K562 (cell line): ENCODE measurements at regions not wholly inside any gene's neighbourhood (a gene's known extent, or its start where the extent isn't known, plus 50 kb on each side); places are given as distances from the start of the nearest gene placed in this dataset.
"Not testable (repeated sequence)": the region's sequence is repeated elsewhere in the genome, so short reads cannot be mapped to it uniquely, and the experiment has no call there.

Experiments
- ATAC-seq: fragments of 200-7000 bp; cut with Tn5 transposase; 3 replicates; pipeline ENCODE4 v1.9.1; 2020; ENCODE audit warnings: moderate library complexity
- BruUV-seq: library from RNA; stranded (reverse); fragments of 400-500 nt; replicated peaks from 2 replicates; lab custom pipeline; 2021; lab: Mats Ljungman, UMichigan
- CTCF ChIA-PET: fragments of 300-600 bp; formaldehyde crosslinking; extraction: SDS; loops from one replicate; lab custom pipeline; 2021; ENCODE audit warnings: low intra/inter-chr PET ratio; lab: Yijun Ruan, JAX
- POLR2A ChIA-PET: fragments of 300-600, 350-650 bp; sonication (Branson Sonifier 250); formaldehyde crosslinking; extraction: SDS; loops from one replicate; lab custom pipeline; 2021; ENCODE audit warnings: antibody characterized with exemption, inconsistent platforms; lab: Yijun Ruan, JAX
- DNase-seq, 4 experiments: peaks; one replicate each; pipeline versions ENCODE4 v3.0.0 to v3.0.0-alpha.2; 2011 to 2018; ENCODE audit warnings: low spot score in 3 of 4, mixed read lengths in 3 of 4; ENCODE audit errors: extremely low read depth in 1 of 4
- FAIRE-seq: peaks from 2 replicates; lab custom pipeline; 2011; peaks lifted over from hg19 to GRCh38; lab: Jason Lieb, UNC
- H2AFZ ChIP-seq: 2 replicates; pipeline ENCODE4 v1.6.0; 2011; ENCODE audit warnings: low read depth, low read length, control low read depth, inconsistent platforms
- H3K27ac ChIP-seq: fragments of 200-600 bp; 3 replicates; pipeline ENCODE4 v1.8.0; 2011; ENCODE audit warnings: low read depth, mild to moderate bottlenecking, control low read depth, inconsistent platforms, low read length, moderate library complexity, mixed read lengths; ENCODE audit errors: extremely low read depth
- H3K27me3 ChIP-seq, 2 experiments: fragments of 300-600 bp in 1 of 2; 2 replicates in 1 of 2; 3 replicates in 1 of 2; pipeline versions ENCODE4 v1.6.0 to v1.8.0; 2011; ENCODE audit warnings: inconsistent platforms in 2 of 2, low read length in 2 of 2, mild to moderate bottlenecking in 1 of 2, mixed read lengths in 1 of 2, moderate library complexity in 1 of 2; ENCODE audit not compliant: control insufficient read depth in 2 of 2, insufficient read depth in 2 of 2
- H3K36me3 ChIP-seq: fragments of 300-600 bp; 3 replicates; pipeline ENCODE4 v1.8.0; 2011; ENCODE audit warnings: mild to moderate bottlenecking, low read length, inconsistent platforms; ENCODE audit not compliant: control insufficient read depth, insufficient read depth
- H3K4me1 ChIP-seq, 2 experiments: fragments of 200-600 bp in 1 of 2; replicated peaks in 1 of 2; 2 replicates in 1 of 2; 3 replicates in 1 of 2; pipeline versions ENCODE4 v1.5.1 to v1.8.0; 2011; ENCODE audit warnings: inconsistent platforms in 2 of 2, low read length in 2 of 2, mild to moderate bottlenecking in 1 of 2, mixed read lengths in 1 of 2, moderate library complexity in 1 of 2; ENCODE audit not compliant: control insufficient read depth in 2 of 2, insufficient read depth in 2 of 2
- H3K4me2 ChIP-seq: 2 replicates; pipeline ENCODE4 v1.6.1; 2011; ENCODE audit warnings: low read length, control low read depth, inconsistent platforms, mixed read lengths; ENCODE audit not compliant: insufficient read depth
- H3K4me3 ChIP-seq: fragments of 200-600 bp; sonication (generic), shearing (Covaris generic); 2 replicates; pipeline ENCODE4 v1.5.1; 2016; ENCODE audit warnings: control low read depth, inconsistent platforms
- H3K79me2 ChIP-seq: fragments of 200-600 bp; 3 replicates; pipeline ENCODE4 v1.8.0; 2011; ENCODE audit warnings: low read length, inconsistent platforms; ENCODE audit not compliant: control insufficient read depth, insufficient read depth
- H3K9ac ChIP-seq, 2 experiments: 2 replicates each; pipeline versions ENCODE4 v1.6.0 to v1.6.1; 2011; ENCODE audit warnings: low read depth in 2 of 2, low read length in 2 of 2, control low read depth in 1 of 2, inconsistent platforms in 1 of 2, mild to moderate bottlenecking in 1 of 2, mixed read lengths in 1 of 2; ENCODE audit not compliant: insufficient read depth in 1 of 2
- H3K9me1 ChIP-seq: one replicate; pipeline ENCODE4 v1.6.0; 2011; ENCODE audit warnings: inconsistent platforms, mild to moderate bottlenecking, low read length, moderate library complexity; ENCODE audit not compliant: control insufficient read depth, insufficient read depth
- H3K9me3 ChIP-seq: replicated peaks from 2 replicates; pipeline ENCODE4 v1.5.1; 2011; ENCODE audit warnings: low read depth, low read length, inconsistent platforms; ENCODE audit not compliant: control insufficient read depth, insufficient read depth
- H4K20me1 ChIP-seq: replicated peaks from 2 replicates; pipeline ENCODE4 v1.6.1; 2011; ENCODE audit warnings: low read length, inconsistent platforms, mixed read lengths; ENCODE audit not compliant: control insufficient read depth, insufficient read depth
- DPF2 ChIP-seq: fragments of 450-650 bp; IDR thresholded peaks from 2 replicates; pipeline ENCODE4 v1.6.1; 2016
- KLF13 ChIP-seq: fragments of 450-650 bp; IDR thresholded peaks from 2 replicates; pipeline ENCODE4 v1.6.1; 2016; ENCODE audit warnings: missing genetic modification characterization, low read depth, mild to moderate bottlenecking, missing compliant biosample characterization, moderate library complexity, borderline replicate concordance
- NFYB ChIP-seq: IDR thresholded peaks from 2 replicates; pipeline ENCODE4 v1.6.1; 2011; ENCODE audit warnings: mild to moderate bottlenecking, moderate library complexity; ENCODE audit not compliant: insufficient read length; ENCODE audit errors: extremely low read depth
- PHF8 ChIP-seq: fragments of 200-600 bp; sonication (generic); IDR thresholded peaks from 2 replicates; pipeline ENCODE4 v1.6.1; 2012; ENCODE audit warnings: mixed run types, mild to moderate bottlenecking, inconsistent platforms, low read length, moderate library complexity, borderline replicate concordance
- SIRT6 ChIP-seq: IDR thresholded peaks from one replicate; pipeline ENCODE4 v1.6.1; 2012; ENCODE audit warnings: low read depth, mild to moderate bottlenecking, control low read depth, inconsistent platforms, low read length, moderate library complexity
- TCF7 ChIP-seq: sonication (generic); IDR thresholded peaks from 2 replicates; pipeline ENCODE4 v1.6.1; 2016; ENCODE audit warnings: antibody characterized with exemption, borderline replicate concordance
- YY1 ChIP-seq, 3 experiments: IDR thresholded peaks; 2 replicates each; pipeline ENCODE4 v1.6.1; 2011; ENCODE audit warnings: low read length in 2 of 3, mild to moderate bottlenecking in 2 of 3, moderate library complexity in 2 of 3, borderline replicate concordance in 1 of 3, control low read depth in 1 of 3, low read depth in 1 of 3; ENCODE audit not compliant: insufficient read depth in 3 of 3, insufficient replicate concordance in 2 of 3, control insufficient read depth in 1 of 3, insufficient read length in 1 of 3; ENCODE audit errors: extremely low read depth in 1 of 3
- ZFP36 ChIP-seq: fragments of 150-350 bp; IDR thresholded peaks from 2 replicates; pipeline ENCODE4 v1.6.1; 2018; ENCODE audit warnings: low read length, low read depth; ENCODE audit not compliant: partially characterized antibody
- ZNF140 ChIP-seq: fragments of 250-450 bp; sonication (Bioruptor Pico); IDR thresholded peaks from 2 replicates; pipeline ENCODE4 v1.8.0; 2021; ENCODE audit warnings: moderate library complexity, mild to moderate bottlenecking, inconsistent platforms
- ZNF217 ChIP-seq: sonication (generic); formaldehyde crosslinking; IDR thresholded peaks from 2 replicates; pipeline ENCODE4 v1.8.0; 2022; ENCODE audit warnings: mild to moderate bottlenecking, missing genetic modification reagents
- WGBS: fragments of 100-300 bp; shearing (Covaris generic); methylation state at CpG from one replicate; pipeline ENCODE4 v1.1.6; 2016; ENCODE audit warnings: low coverage, mixed read lengths; ENCODE audit not compliant: insufficient coverage; ENCODE audit errors: missing lambda C conversion rate; 5-methylcytosine and 5-hydroxymethylcytosine counted together
- in situ Hi-C: fragments of 300-500 bp; cut with MboI; formaldehyde crosslinking; loops from 4 replicates; pipeline ENCODE4 v1.15.0; 2018; ENCODE audit warnings: inconsistent platforms, mixed read lengths
- intact Hi-C: fragments of 100-400 bp; cut with micrococcal nuclease; formaldehyde crosslinking; loops from 2 replicates; pipeline ENCODE4 v1.14.2; 2022
- TF ChIP-seq, protein P1 (sequence below): fragments of 450-650 bp; IDR thresholded peaks from 2 replicates; pipeline ENCODE4 v1.6.1; 2014; ENCODE audit warnings: low read depth, mild to moderate bottlenecking, moderate library complexity, borderline replicate concordance
- TF ChIP-seq, protein P2 (sequence below): fragments of 250-450 bp; sonication (Bioruptor Pico); IDR thresholded peaks from 2 replicates; pipeline ENCODE4 v1.5.0; 2021
- TF ChIP-seq, protein P3 (sequence below): fragments of 250-450 bp; sonication (Bioruptor Pico); IDR thresholded peaks from 2 replicates; pipeline ENCODE4 v1.8.0; 2022; ENCODE audit warnings: moderate library complexity, mild to moderate bottlenecking, inconsistent platforms

DNA sequence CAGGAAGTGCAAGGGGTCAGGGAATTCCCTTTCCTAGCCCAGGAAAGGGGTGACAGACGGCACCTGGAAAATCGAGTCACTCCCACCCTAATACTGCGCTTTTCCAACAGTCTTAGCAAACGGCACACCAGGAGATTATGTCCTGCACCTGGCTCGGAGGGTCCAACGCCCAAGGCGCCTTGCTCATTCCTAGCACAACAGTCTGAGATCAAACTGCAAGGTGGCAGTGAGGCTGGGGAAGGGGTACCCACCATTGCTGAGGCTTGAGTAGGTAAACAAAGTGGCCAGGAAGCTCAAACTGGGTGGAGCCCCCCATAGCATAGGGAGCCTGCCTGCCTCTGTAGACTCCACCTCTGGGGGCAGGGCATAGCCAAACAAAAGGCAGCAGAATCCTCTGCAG, 618.5 kb upstream of the LRRN3 start:
- H3K27me3 ChIP-seq, in situ Hi-C loops: not testable (repeated sequence)

DNA sequence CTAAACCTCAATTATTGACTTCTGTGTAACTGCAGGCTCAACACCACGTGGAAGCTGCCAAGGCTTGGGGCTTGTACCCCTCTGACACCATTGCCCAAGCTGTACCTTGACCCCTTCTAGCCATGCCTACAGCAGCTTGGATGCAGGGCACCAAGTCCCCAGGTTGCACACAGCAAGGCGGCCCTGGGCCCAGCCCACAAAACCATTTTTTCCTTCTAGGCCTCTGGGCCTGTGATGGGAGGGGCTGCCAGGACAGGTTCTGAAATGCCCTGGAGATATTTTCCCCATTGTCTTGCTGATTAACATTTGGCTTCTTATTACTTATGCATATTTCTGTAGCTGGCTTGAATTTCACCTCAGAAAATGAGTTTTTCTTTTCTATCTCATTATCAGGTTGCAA, 610.0 kb upstream of the LRRN3 start:
- no peak overlapping the region for H3K27ac ChIP-seq
- in situ Hi-C loops (no loop called here), intact Hi-C loops (no loop called here)
- POLR2A ChIA-PET = no interaction called here
- no peaks in the 10 kb centered on the region for H4K20me1 ChIP-seq
- H3K9me1 ChIP-seq = no peaks in the 10 kb centered on the region
- DNase-seq = no peak
- H2AFZ ChIP-seq = no peak overlapping the region
- BruUV-seq = no TSS peak
- H3K27me3 ChIP-seq = no peaks in the 10 kb centered on the region
- H3K9me3 ChIP-seq = no peaks in the 10 kb centered on the region; the same call in 1 of the 2 replicates
- no peak overlapping the region for H3K9ac ChIP-seq
- WGBS = 0% methylated on average over 2 of the region's 2 CpGs
- H3K4me3 ChIP-seq = no peak overlapping the region
- no peaks in the 10 kb centered on the region for H3K79me2 ChIP-seq
- H3K4me1 ChIP-seq = no peaks in the 10 kb centered on the region
- CTCF ChIA-PET = no interaction called here
- H3K4me2 ChIP-seq = no peak overlapping the region
- no peak for ATAC-seq
- FAIRE-seq = no peak
- H3K36me3 ChIP-seq = no peaks in the 10 kb centered on the region
- no peak for TF ChIP-seq ZFP36
- no peak for TF ChIP-seq KLF13 (tag)
- TF ChIP-seq, protein P1, sequence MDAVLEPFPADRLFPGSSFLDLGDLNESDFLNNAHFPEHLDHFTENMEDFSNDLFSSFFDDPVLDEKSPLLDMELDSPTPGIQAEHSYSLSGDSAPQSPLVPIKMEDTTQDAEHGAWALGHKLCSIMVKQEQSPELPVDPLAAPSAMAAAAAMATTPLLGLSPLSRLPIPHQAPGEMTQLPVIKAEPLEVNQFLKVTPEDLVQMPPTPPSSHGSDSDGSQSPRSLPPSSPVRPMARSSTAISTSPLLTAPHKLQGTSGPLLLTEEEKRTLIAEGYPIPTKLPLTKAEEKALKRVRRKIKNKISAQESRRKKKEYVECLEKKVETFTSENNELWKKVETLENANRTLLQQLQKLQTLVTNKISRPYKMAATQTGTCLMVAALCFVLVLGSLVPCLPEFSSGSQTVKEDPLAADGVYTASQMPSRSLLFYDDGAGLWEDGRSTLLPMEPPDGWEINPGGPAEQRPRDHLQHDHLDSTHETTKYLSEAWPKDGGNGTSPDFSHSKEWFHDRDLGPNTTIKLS = no peak
- TF ChIP-seq ZNF217 (CRISPR knock-in tag) = no peak
- TF ChIP-seq TCF7 = no peak
- TF ChIP-seq YY1 (IDR thresholded peaks at IDR 0.05; ENCODE audit: borderline replicate concordance in 1 of 3, control insufficient read depth in 1 of 3, extremely low read depth in 1 of 3, insufficient read depth in 3 of 3, insufficient read length in 1 of 3, insufficient replicate concordance in 2 of 3, low read depth in 1 of 3, low read length in 2 of 3) = no peak
- TF ChIP-seq DPF2 = no peak
- TF ChIP-seq, protein P2, sequence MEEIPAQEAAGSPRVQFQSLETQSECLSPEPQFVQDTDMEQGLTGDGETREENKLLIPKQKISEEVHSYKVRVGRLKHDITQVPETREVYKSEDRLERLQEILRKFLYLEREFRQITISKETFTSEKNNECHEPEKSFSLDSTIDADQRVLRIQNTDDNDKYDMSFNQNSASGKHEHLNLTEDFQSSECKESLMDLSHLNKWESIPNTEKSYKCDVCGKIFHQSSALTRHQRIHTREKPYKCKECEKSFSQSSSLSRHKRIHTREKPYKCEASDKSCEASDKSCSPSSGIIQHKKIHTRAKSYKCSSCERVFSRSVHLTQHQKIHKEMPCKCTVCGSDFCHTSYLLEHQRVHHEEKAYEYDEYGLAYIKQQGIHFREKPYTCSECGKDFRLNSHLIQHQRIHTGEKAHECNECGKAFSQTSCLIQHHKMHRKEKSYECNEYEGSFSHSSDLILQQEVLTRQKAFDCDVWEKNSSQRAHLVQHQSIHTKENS (CRISPR knock-in tag) = no peak
- no peak for TF ChIP-seq PHF8
- no peak for TF ChIP-seq SIRT6
- no peak for TF ChIP-seq ZNF140 (CRISPR knock-in tag)
- TF ChIP-seq NFYB = no peak
- TF ChIP-seq, protein P3, sequence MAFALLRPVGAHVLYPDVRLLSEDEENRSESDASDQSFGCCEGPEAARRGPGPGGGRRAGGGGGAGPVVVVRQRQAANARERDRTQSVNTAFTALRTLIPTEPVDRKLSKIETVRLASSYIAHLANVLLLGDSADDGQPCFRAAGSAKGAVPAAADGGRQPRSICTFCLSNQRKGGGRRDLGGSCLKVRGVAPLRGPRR (CRISPR knock-in tag) = no peak

More for the DNA sequence above, 618.5 kb upstream of the LRRN3 start:
- H3K4me2 ChIP-seq, H3K9me1 ChIP-seq, H3K4me1 ChIP-seq, H3K9ac ChIP-seq, ATAC-seq, H3K36me3 ChIP-seq, H3K27ac ChIP-seq, H3K4me3 ChIP-seq, CTCF ChIA-PET, FAIRE-seq, POLR2A ChIA-PET, H2AFZ ChIP-seq, H3K79me2 ChIP-seq, H4K20me1 ChIP-seq, DNase-seq, BruUV-seq, H3K9me3 ChIP-seq, intact Hi-C loops: not testable (repeated sequence)
- 2% methylated on average over 7 of the region's 7 CpGs for WGBS
